GM23338 (cell line): ENCODE measurements at regions not wholly inside any gene's neighbourhood (a gene's known extent, or its start where the extent isn't known, plus 50 kb on each side); places are given as distances from the start of the nearest gene placed in this dataset.

Experiments used
- ATAC-seq: fragments of 200-7000 bp; cut with Tn5 transposase; 3 replicates; pipeline ENCODE4 v1.9.1; 2020
- DNase-seq: peaks from one replicate; pipeline ENCODE4 v3.0.0-alpha.2; 2015; ENCODE audit warnings: low spot score
- H2AFZ ChIP-seq: fragments of 200-600 bp; sonication (generic); 2 replicates; pipeline ENCODE4 v1.8.0; 2016; ENCODE audit warnings: antibody characterized with exemption, mild to moderate bottlenecking, moderate library complexity
- H3F3A ChIP-seq: fragments of 200-600 bp; sonication (generic); replicated peaks from 2 replicates; pipeline ENCODE4 v1.8.0; 2017; ENCODE audit warnings: antibody characterized with exemption, mixed run types, low read depth
- H3K27ac ChIP-seq: fragments of 200-600 bp; sonication (generic); 2 replicates; pipeline ENCODE4 v1.6.1; 2016; ENCODE audit warnings: low read depth
- H3K27me3 ChIP-seq: fragments of 200-600 bp; sonication (generic); 2 replicates; pipeline ENCODE4 v1.8.0; 2016; ENCODE audit warnings: mild to moderate bottlenecking, mixed run types, moderate library complexity; ENCODE audit not compliant: insufficient read depth
- H3K36me3 ChIP-seq: fragments of 200-600 bp; sonication (generic); 2 replicates; pipeline ENCODE4 v1.8.0; 2016; ENCODE audit warnings: mild to moderate bottlenecking; ENCODE audit not compliant: insufficient read depth
- H3K4me1 ChIP-seq: fragments of 200-600 bp; sonication (generic); 2 replicates; pipeline ENCODE4 v1.8.0; 2016; ENCODE audit warnings: mild to moderate bottlenecking, moderate library complexity; ENCODE audit not compliant: insufficient read depth
- H3K4me2 ChIP-seq: fragments of 200-600 bp; sonication (generic); 2 replicates; pipeline ENCODE4 v1.7.1; 2017; ENCODE audit warnings: mixed run types
- H3K4me3 ChIP-seq: fragments of 200-600 bp; sonication (generic); 2 replicates; pipeline ENCODE4 v1.6.1; 2016; ENCODE audit warnings: mixed run types
- H3K79me2 ChIP-seq: fragments of 200-600 bp; sonication (generic); replicated peaks from 2 replicates; pipeline ENCODE4 v1.8.0; 2017; ENCODE audit warnings: mild to moderate bottlenecking; ENCODE audit not compliant: insufficient read depth
- H3K9me2 ChIP-seq: fragments of 200-600 bp; sonication (generic); 2 replicates; pipeline ENCODE4 v1.8.0; 2017; ENCODE audit not compliant: insufficient read depth
- H4K20me1 ChIP-seq: fragments of 200-600 bp; sonication (generic); replicated peaks from 2 replicates; pipeline ENCODE4 v1.8.0; 2017; ENCODE audit warnings: mild to moderate bottlenecking; ENCODE audit not compliant: insufficient read depth
- H3K27ac Mint-ChIP-seq: 2 replicates; pipeline ENCODE4 v1.8.0; 2020; ENCODE audit warnings: inconsistent platforms, mild to moderate bottlenecking, moderate library complexity, mixed read lengths
- H3K27me3 Mint-ChIP-seq: 3 replicates; pipeline ENCODE4 v1.8.0; 2022; ENCODE audit warnings: low read depth, mild to moderate bottlenecking, moderate library complexity, mixed read lengths, inconsistent platforms; ENCODE audit not compliant: insufficient read depth, poor library complexity
- H3K36me3 Mint-ChIP-seq: 3 replicates; pipeline ENCODE4 v1.8.0; 2021; ENCODE audit warnings: low read depth, mild to moderate bottlenecking, inconsistent platforms, moderate library complexity, mixed read lengths
- H3K4me1 Mint-ChIP-seq: 3 replicates; pipeline ENCODE4 v1.8.0; 2020; ENCODE audit warnings: mild to moderate bottlenecking, inconsistent platforms, mixed read lengths
- H3K4me3 Mint-ChIP-seq: 3 replicates; pipeline ENCODE4 v1.8.0; 2021; ENCODE audit warnings: moderate library complexity, mild to moderate bottlenecking, inconsistent platforms, mixed read lengths
- H3K9me3 Mint-ChIP-seq: 3 replicates; pipeline ENCODE4 v1.8.0; 2020; ENCODE audit warnings: moderate library complexity, mild to moderate bottlenecking, inconsistent platforms, mixed read lengths
- CREB1 ChIP-seq: fragments of 250-450 bp; sonication (Bioruptor Pico); IDR thresholded peaks from 2 replicates; pipeline ENCODE4 v1.5.0; 2020; ENCODE audit warnings: low read depth, mild to moderate bottlenecking, moderate library complexity
- EZH2 ChIP-seq: fragments of 200-600 bp; sonication (generic); IDR thresholded peaks from one replicate; pipeline ENCODE4 v1.8.0; 2017; ENCODE audit warnings: antibody characterized with exemption, mild to moderate bottlenecking, low read depth; ENCODE audit not compliant: unreplicated experiment
- EZH2phosphoT487 ChIP-seq: fragments of 200-600 bp; sonication (generic); IDR thresholded peaks from one replicate; pipeline ENCODE4 v1.8.1; 2018; ENCODE audit warnings: antibody characterized with exemption; ENCODE audit not compliant: unreplicated experiment
- NANOG ChIP-seq: IDR thresholded peaks from 2 replicates; pipeline ENCODE4 v1.6.1; 2016; ENCODE audit warnings: antibody characterized with exemption, borderline replicate concordance
- POLR2AphosphoS5 ChIP-seq: IDR thresholded peaks from 2 replicates; pipeline ENCODE4 v1.6.1; 2016; ENCODE audit warnings: antibody characterized with exemption, low read depth
- REST ChIP-seq: IDR thresholded peaks from one replicate; pipeline ENCODE4 v1.6.1; 2018; ENCODE audit warnings: antibody characterized with exemption; ENCODE audit not compliant: unreplicated experiment
- STAT1 ChIP-seq: IDR thresholded peaks from one replicate; pipeline ENCODE4 v1.6.1; 2016; ENCODE audit warnings: antibody characterized with exemption; ENCODE audit not compliant: unreplicated experiment
- ZNF114 ChIP-seq: fragments of 250-450 bp; sonication (Bioruptor Pico); IDR thresholded peaks from 2 replicates; pipeline ENCODE4 v1.5.0; 2020; ENCODE audit warnings: mild to moderate bottlenecking, moderate library complexity
- ZNF331 ChIP-seq: fragments of 250-450 bp; sonication (Bioruptor Pico); IDR thresholded peaks from 2 replicates; pipeline ENCODE4 v1.5.0; 2020; ENCODE audit warnings: low read depth, mild to moderate bottlenecking, moderate library complexity
- ZNF462 ChIP-seq: fragments of 250-450 bp; sonication (Bioruptor Pico); IDR thresholded peaks from 2 replicates; pipeline ENCODE4 v1.5.0; 2020; ENCODE audit warnings: mild to moderate bottlenecking, moderate library complexity
- TF ChIP-seq, protein P1 (sequence below): IDR thresholded peaks from 2 replicates; pipeline ENCODE4 v1.6.1; 2016; ENCODE audit warnings: antibody characterized with exemption

GRCh38 chr1:221309723-221310122 is 430.5 kb downstream of the HLX start:
- Histone ChIP-seq H3K27me3 (no peaks in the 10 kb centered on the region), H3K4me2 (no peak overlapping the region), H4K20me1 (no peaks in the 10 kb centered on the region), H3F3A (no peaks in the 10 kb centered on the region), H2AFZ (no peak overlapping the region), H3K36me3 (no peaks in the 10 kb centered on the region; the same call in 1 of the 2 replicates), H3K9me2 (peaks cover 4% of the 10 kb centered on the region), H3K27ac (no peak overlapping the region), H3K4me3 (no peak overlapping the region), H3K4me1 (no peaks in the 10 kb centered on the region; the same call in 1 of the 2 replicates), H3K79me2 (no peaks in the 10 kb centered on the region)
- Mint-ChIP-seq H3K27ac (no peak overlapping the region), H3K9me3 (peaks cover 10% of the 10 kb centered on the region; the same call in 2 of the 3 replicates), H3K4me3 (no peak overlapping the region), H3K27me3 (no peaks in the 10 kb centered on the region), H3K36me3 (peaks cover 11% of the 10 kb centered on the region; the same call in 2 of the 3 replicates), H3K4me1 (no peaks in the 10 kb centered on the region)
- ATAC-seq (no peak), DNase-seq (no peak)
- TF ChIP-seq STAT1: no peak

DNA sequence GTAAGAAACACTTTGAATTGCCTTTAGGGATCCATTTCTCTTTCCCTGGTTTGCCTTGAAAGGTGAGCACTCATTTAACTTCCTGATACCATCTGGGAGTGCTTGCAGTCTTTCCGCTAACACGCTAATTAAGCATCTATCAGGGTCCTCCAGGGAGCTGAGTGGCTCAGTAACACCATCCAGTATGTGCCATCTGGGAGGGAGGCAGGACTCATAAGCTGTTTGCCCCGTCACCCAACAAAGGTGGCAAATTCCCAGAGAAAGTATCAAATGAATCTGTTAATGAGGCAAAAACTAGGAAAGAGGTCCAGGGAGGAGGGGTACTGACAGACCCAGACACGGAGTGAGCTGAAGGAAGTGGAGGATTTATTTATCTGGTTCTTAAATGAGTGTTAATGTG is 430.9 kb downstream of the HLX start:
- Mint-ChIP-seq H3K4me1 (no peaks in the 10 kb centered on the region; the same call in 2 of the 3 replicates), H3K27ac (no peak overlapping the region), H3K9me3 (peaks cover 10% of the 10 kb centered on the region; the same call in 2 of the 3 replicates), H3K27me3 (no peaks in the 10 kb centered on the region), H3K36me3 (peaks cover 11% of the 10 kb centered on the region; the same call in 2 of the 3 replicates), H3K4me3 (no peak overlapping the region)
- no peaks in the 10 kb centered on the region for H3K27me3 ChIP-seq
- H3K4me3 ChIP-seq: no peak overlapping the region
- H3K4me2 ChIP-seq: no peak overlapping the region
- no peaks in the 10 kb centered on the region for H3F3A ChIP-seq
- no peaks in the 10 kb centered on the region; the same call in 1 of the 2 replicates for H3K36me3 ChIP-seq
- no peak overlapping the region for H3K27ac ChIP-seq
- H3K79me2 ChIP-seq: no peaks in the 10 kb centered on the region
- peaks cover 4% of the 10 kb centered on the region for H3K9me2 ChIP-seq
- H2AFZ ChIP-seq: peak overlapping the region; percentile 76; the same call in 1 of the 2 replicates
- no peaks in the 10 kb centered on the region; the same call in 1 of the 2 replicates for H3K4me1 ChIP-seq
- DNase-seq (no peak), ATAC-seq (no peak)
- no peaks in the 10 kb centered on the region for H4K20me1 ChIP-seq
- TF ChIP-seq ZNF114 (CRISPR knock-in tag) (no peak), CREB1 (CRISPR knock-in tag) (no peak), REST (no peak), EZH2phosphoT487 (no peak), ZNF462 (CRISPR knock-in tag) (no peak), NANOG (no peak), POLR2AphosphoS5 (no peak), ZNF331 (no peak), STAT1 (no peak), EZH2 (no peak)
- TF ChIP-seq, protein P1, sequence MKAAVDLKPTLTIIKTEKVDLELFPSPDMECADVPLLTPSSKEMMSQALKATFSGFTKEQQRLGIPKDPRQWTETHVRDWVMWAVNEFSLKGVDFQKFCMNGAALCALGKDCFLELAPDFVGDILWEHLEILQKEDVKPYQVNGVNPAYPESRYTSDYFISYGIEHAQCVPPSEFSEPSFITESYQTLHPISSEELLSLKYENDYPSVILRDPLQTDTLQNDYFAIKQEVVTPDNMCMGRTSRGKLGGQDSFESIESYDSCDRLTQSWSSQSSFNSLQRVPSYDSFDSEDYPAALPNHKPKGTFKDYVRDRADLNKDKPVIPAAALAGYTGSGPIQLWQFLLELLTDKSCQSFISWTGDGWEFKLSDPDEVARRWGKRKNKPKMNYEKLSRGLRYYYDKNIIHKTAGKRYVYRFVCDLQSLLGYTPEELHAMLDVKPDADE: no peak
